Sigmoid colon (tissue), 6 donors: ENCODE measurements at regions not wholly inside any gene's neighbourhood (a gene's known extent, or its start where the extent isn't known, plus 50 kb on each side); places are given as distances from the start of the nearest gene placed in this dataset.

ENCODE experiments used
- DNase-seq: peaks from one replicate; pipeline ENCODE4 v3.0.0-alpha.2; 2019
- H3K27ac ChIP-seq, 4 donors: fragments of 200-600 bp; sonication (generic); one replicate each; pipeline ENCODE4 v1.5.1; 2016 to 2019; ENCODE audit warnings: mild to moderate bottlenecking in 1 of 4
- H3K27me3 ChIP-seq, 3 donors: fragments of 200-600 bp; sonication (generic); one replicate each; pipeline ENCODE4 v1.5.1; 2019; ENCODE audit warnings: mild to moderate bottlenecking in 1 of 3
- H3K36me3 ChIP-seq, 4 donors: fragments of 200-600 bp; sonication (generic); one replicate each; pipeline ENCODE4 v1.5.1; 2016 to 2019
- H3K4me1 ChIP-seq, 4 donors: fragments of 200-600 bp; sonication (generic); one replicate each; pipeline ENCODE4 v1.5.1; 2017 to 2019
- H3K4me3 ChIP-seq, 4 donors: fragments of 200-600 bp; sonication (generic); one replicate each; pipeline ENCODE4 v1.5.1; 2017 to 2019; ENCODE audit warnings: mild to moderate bottlenecking in 2 of 4, moderate library complexity in 1 of 4
- H3K9me3 ChIP-seq, 4 donors: fragments of 200-600 bp in 3 of 4; sonication (generic) in 3 of 4; one replicate each; pipeline versions ENCODE4 v1.5.1 to v1.6.1; 2013 to 2019
- EP300 ChIP-seq, 4 donors: sonication (generic); formaldehyde crosslinking; IDR thresholded peaks; one replicate each; pipeline ENCODE4 v1.6.1; 2017; ENCODE audit warnings: antibody characterized with exemption in 4 of 4
- POLR2A ChIP-seq, 2 donors: fragments of 450-650 bp; IDR thresholded peaks; one replicate each; pipeline ENCODE4 v1.6.1; 2016; ENCODE audit warnings: antibody characterized with exemption in 2 of 2, mild to moderate bottlenecking in 2 of 2, moderate library complexity in 2 of 2
- POLR2AphosphoS5 ChIP-seq, 4 donors: sonication (generic); formaldehyde crosslinking; IDR thresholded peaks; one replicate each; pipeline ENCODE4 v1.6.1; 2017; ENCODE audit warnings: antibody characterized with exemption in 4 of 4
- WGBS, 2 donors: extraction: QIAGEN DNeasy Blood & Tissue Kit; methylation state at CpG; one replicate each; pipeline ENCODE4 v1.1.7; 2013; 5-methylcytosine and 5-hydroxymethylcytosine counted together
- intact Hi-C: fragments of 100-400 bp; cut with DNase I; formaldehyde crosslinking; loops from one replicate; pipeline ENCODE4 v1.15.1; 2023
- TF ChIP-seq, protein P1 (sequence below), 4 experiments: fragments of 450-650 bp in 3 of 4; fragments of 200-600 bp in 1 of 4; IDR thresholded peaks; one replicate each; pipeline ENCODE4 v1.5.1; 2016 to 2019; ENCODE audit warnings: antibody characterized with exemption in 4 of 4, mild to moderate bottlenecking in 3 of 4, moderate library complexity in 2 of 4
- donor health status: healthy with polysubstance abuse.
- donor health status: healthy.

DNA sequence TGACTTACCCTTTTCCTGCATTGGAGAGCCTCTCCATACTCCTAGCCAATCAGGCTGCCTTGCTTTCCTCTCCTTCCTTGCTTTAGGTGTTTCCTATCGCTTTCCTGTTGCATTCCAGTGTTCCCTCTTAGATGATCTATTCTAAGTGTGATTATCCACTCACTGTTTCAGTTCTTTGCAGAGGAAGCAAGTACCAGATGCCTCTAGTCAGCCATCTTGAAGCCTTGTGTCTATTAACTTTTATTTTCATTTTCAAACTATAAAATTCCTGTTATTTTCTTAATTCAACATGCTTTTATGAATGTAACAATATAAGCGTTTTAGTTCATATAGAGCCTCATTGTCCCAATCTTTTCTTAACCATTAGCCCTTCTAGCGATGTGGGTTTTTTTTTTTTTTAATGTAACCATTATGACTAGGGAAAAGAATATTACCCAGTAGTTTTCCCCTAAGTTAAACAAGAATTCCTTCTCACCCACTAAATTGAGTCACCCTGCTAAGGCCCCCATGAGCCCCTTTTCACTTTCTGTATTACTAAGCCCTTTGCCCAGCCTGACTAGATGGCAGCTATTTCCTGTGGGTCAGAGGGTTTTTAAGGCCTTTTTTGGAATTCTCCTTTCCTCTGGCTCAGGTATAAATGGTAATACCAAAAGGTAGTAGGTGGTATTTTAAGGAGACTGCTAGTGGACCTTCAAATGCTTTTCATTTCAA, 229.4 kb upstream of the CTNNB1 start:
- peaks cover 0 to 31% (median 25%) of the 10 kb centered on the region in 4 donors for H3K4me1 ChIP-seq
- 92 to 93% methylated on average over 3 of the region's 3 CpGs for WGBS, 2 donors
- H3K27ac ChIP-seq, result no peak overlapping the region
- no peak overlapping the region for H3K4me3 ChIP-seq
- no peaks in the 10 kb centered on the region for H3K9me3 ChIP-seq
- DNase-seq, result no peak
- TF ChIP-seq POLR2A (IDR thresholded peaks at IDR 0.05) (no peak), POLR2AphosphoS5 (IDR thresholded peaks at IDR 0.05) (no peak)
- TF ChIP-seq, protein P1, sequence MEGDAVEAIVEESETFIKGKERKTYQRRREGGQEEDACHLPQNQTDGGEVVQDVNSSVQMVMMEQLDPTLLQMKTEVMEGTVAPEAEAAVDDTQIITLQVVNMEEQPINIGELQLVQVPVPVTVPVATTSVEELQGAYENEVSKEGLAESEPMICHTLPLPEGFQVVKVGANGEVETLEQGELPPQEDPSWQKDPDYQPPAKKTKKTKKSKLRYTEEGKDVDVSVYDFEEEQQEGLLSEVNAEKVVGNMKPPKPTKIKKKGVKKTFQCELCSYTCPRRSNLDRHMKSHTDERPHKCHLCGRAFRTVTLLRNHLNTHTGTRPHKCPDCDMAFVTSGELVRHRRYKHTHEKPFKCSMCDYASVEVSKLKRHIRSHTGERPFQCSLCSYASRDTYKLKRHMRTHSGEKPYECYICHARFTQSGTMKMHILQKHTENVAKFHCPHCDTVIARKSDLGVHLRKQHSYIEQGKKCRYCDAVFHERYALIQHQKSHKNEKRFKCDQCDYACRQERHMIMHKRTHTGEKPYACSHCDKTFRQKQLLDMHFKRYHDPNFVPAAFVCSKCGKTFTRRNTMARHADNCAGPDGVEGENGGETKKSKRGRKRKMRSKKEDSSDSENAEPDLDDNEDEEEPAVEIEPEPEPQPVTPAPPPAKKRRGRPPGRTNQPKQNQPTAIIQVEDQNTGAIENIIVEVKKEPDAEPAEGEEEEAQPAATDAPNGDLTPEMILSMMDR (IDR thresholded peaks at IDR 0.05), result no peak
- H3K27me3 ChIP-seq, result no peaks in the 10 kb centered on the region
- intact Hi-C loops, result no loop called here
- H3K36me3 ChIP-seq, result no peaks in the 10 kb centered on the region

DNA sequence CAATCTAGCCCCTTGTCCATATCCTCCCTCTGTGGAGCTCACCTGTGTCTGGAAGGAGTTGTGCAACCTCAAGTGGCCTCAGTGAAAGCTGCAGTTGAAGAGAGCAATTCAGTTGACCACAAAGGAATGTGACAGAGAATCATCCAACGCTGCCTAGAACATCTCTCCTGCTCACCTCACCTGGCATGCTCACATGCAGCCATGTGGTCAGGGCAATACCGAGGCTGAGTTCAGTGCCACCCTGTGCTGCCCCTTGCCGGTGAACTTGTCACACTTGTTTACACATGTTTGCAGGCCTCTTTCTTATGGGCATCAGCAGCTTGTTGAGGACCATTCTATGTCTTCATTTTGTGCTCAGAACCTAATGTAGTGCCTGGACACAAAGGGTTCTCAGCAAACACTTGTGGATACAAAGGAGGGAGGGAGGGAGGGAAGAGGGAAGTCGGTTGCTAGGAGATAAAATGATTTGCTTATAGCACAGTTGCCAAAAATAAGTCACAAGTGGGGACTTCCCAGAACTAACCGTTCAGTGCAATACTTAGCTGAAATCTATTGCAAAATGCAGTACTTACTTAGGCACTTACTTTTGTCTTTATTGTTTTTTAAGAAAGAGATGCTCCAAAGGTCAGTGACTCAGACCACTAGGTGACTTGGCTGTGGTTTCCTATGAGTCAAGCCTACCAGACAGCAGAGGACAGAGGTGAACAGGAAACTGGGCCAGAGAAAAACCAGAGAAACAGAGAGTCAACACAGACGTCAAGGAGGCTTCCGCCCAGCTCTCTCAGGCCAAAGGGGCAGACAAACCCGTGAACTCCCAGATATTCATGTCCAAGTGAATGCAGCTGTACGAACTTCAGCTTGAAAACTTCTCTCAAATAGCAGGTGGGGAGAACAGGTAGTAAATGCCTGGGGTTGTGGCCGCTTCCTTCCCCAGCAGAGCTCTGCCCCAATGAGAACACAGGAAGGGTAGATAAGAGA, 227.8 kb upstream of the CTNNB1 start:
- 15 to 20% methylated on average over 10 of the region's 10 CpGs for WGBS, 2 donors
- Histone ChIP-seq H3K4me3 (no peak overlapping the region), H3K36me3 (no peaks in the 10 kb centered on the region), H3K27me3 (no peaks in the 10 kb centered on the region), H3K9me3 (no peaks in the 10 kb centered on the region), H3K4me1 (peaks cover 0 to 45% (median 39%) of the 10 kb centered on the region in 4 donors), H3K27ac (peak overlapping the region; percentile 53 to 76 (median 70))
- peak; percentile 93 for DNase-seq
- TF ChIP-seq EP300 (IDR thresholded peaks at IDR 0.05), result peak; percentile 31 to 83 (median 69)
- TF ChIP-seq, protein P1 (IDR thresholded peaks at IDR 0.05), result no peak
- TF ChIP-seq POLR2AphosphoS5 (IDR thresholded peaks at IDR 0.05), result peak; percentile 62 to 90 (median 78)
- TF ChIP-seq POLR2A (IDR thresholded peaks at IDR 0.05), result no peak
- intact Hi-C loops, result no loop called here

GRCh38 chr3:40972350-40972749, 227.0 kb upstream of the CTNNB1 start:
- intact Hi-C loops, result no loop called here

DNA sequence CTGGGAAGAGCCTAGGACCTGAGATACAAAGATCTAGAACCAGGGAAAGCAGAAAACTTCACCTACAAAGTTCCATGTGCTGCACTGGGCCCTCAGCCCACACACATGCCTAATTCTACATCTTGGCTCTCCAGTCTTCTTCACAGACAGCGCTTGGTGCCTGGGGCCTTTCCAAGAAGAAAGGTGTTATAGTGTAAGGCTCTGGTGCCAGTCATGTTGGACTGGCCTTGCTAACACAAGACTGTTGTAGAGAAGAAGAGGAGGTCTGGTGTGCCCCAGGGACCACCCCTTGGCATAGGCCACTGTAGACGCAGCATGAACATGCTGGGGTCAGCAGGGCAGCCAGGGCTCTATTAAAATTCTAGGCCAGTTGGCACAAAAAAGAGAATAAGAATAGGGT, 226.2 kb upstream of the CTNNB1 start:
- Histone ChIP-seq H3K9me3 (no peaks in the 10 kb centered on the region), H3K36me3 (no peaks in the 10 kb centered on the region), H3K27me3 (no peaks in the 10 kb centered on the region), H3K4me1 (peaks cover 0 to 45% (median 39%) of the 10 kb centered on the region in 4 donors), H3K27ac (peak overlapping the region in 1 of 4 donors; percentile 40), H3K4me3 (no peak overlapping the region)
- intact Hi-C loops, result no loop called here
- 97 to 98% methylated on average over 2 of the region's 2 CpGs for WGBS, 2 donors
- no peak for DNase-seq
- TF ChIP-seq, protein P1 (IDR thresholded peaks at IDR 0.05), result no peak
- TF ChIP-seq EP300 (IDR thresholded peaks at IDR 0.05), result no peak
- no peak for TF ChIP-seq POLR2A (IDR thresholded peaks at IDR 0.05)
- no peak for TF ChIP-seq POLR2AphosphoS5 (IDR thresholded peaks at IDR 0.05)

More at GRCh38 chr3:40972350-40972749, 227.0 kb upstream of the CTNNB1 start:
- Histone ChIP-seq H3K9me3 (no peaks in the 10 kb centered on the region), H3K27me3 (no peaks in the 10 kb centered on the region), H3K27ac (peak overlapping the region; percentile 53 to 76 (median 70)), H3K4me3 (no peak overlapping the region), H3K36me3 (no peaks in the 10 kb centered on the region), H3K4me1 (peaks cover 0 to 45% (median 39%) of the 10 kb centered on the region in 4 donors)
- WGBS, 2 donors, result 75 to 82% methylated on average over 4 of the region's 4 CpGs
- TF ChIP-seq POLR2AphosphoS5 (IDR thresholded peaks at IDR 0.05) (no peak), POLR2A (IDR thresholded peaks at IDR 0.05) (no peak), EP300 (IDR thresholded peaks at IDR 0.05) (no peak)
- TF ChIP-seq, protein P1 (IDR thresholded peaks at IDR 0.05), result no peak
- DNase-seq, result no peak
